ENCODE measurements at regions not wholly inside any gene's neighbourhood (a gene's known extent, or its start where the extent isn't known, plus 50 kb on each side); places are given as distances from the start of the nearest gene placed in this dataset.

- Histone ChIP-seq H3K9me3 (peaks cover 0 to 5% (median 0%) of the 10 kb centered on the region in 8 donors), H3K4me3 (no peak overlapping the region), H3K36me3 (no peaks in the 10 kb centered on the region), H3K27me3 (replicated peaks in 1 of 7) (no peaks in the 10 kb centered on the region), H3K4me1 (no peaks in the 10 kb centered on the region), H3K27ac (no peak overlapping the region)
- DNase-seq, result peak; percentile 42
- WGBS, 5 donors, result 82 to 87% (median 84%) methylated on average over 21 of the region's 21 CpGs
- intact Hi-C loops (cut with DNase I; ENCODE audit: low total_unique reads), result no loop called here
- TF ChIP-seq POLR2A (IDR thresholded peaks at IDR 0.05) (no peak), POLR2AphosphoS5 (IDR thresholded peaks at IDR 0.05) (no peak), CTCF (IDR thresholded peaks at IDR 0.05 in 8 of 11, conservative IDR thresholded peaks at IDR 0.05 in 3 of 11) (no peak)
These were observed 361.1 kb downstream of the GLRX3 start for GRCh38 chr10:130497056-130498010.

- DNase-seq, result no peak
- intact Hi-C loops (cut with DNase I; ENCODE audit: low total_unique reads), result no loop called here
- H3K27ac ChIP-seq, result no peak overlapping the region
- WGBS, 5 donors, result 73 to 91% (median 75%) methylated on average over 7 of the region's 7 CpGs
- H3K36me3 ChIP-seq, result no peaks in the 10 kb centered on the region
- H3K4me3 ChIP-seq, result no peak overlapping the region
- peaks cover 0 to 8% (median 0%) of the 10 kb centered on the region in 8 donors for H3K9me3 ChIP-seq
- no peak for TF ChIP-seq CTCF (IDR thresholded peaks at IDR 0.05 in 8 of 11, conservative IDR thresholded peaks at IDR 0.05 in 3 of 11)
- no peak for TF ChIP-seq POLR2A (IDR thresholded peaks at IDR 0.05)
- TF ChIP-seq POLR2AphosphoS5 (IDR thresholded peaks at IDR 0.05), result no peak
- no peaks in the 10 kb centered on the region for H3K27me3 ChIP-seq (replicated peaks in 1 of 7)
- no peaks in the 10 kb centered on the region for H3K4me1 ChIP-seq
These were observed 361.9 kb downstream of the GLRX3 start for GRCh38 chr10:130498042-130498441.

GRCh38 chr10:130498934-130499333 lies 362.7 kb downstream of the GLRX3 start:
- no peak for TF ChIP-seq POLR2AphosphoS5 (IDR thresholded peaks at IDR 0.05)
- TF ChIP-seq POLR2A (IDR thresholded peaks at IDR 0.05), result no peak
- TF ChIP-seq CTCF (IDR thresholded peaks at IDR 0.05 in 8 of 11, conservative IDR thresholded peaks at IDR 0.05 in 3 of 11), result no peak
- H3K27ac ChIP-seq, result no peak overlapping the region
- H3K27me3 ChIP-seq (replicated peaks in 1 of 7), result no peaks in the 10 kb centered on the region
- no peaks in the 10 kb centered on the region for H3K4me1 ChIP-seq
- intact Hi-C loops (cut with DNase I; ENCODE audit: low total_unique reads), result no loop called here
- no peak for DNase-seq
- peaks cover 0 to 13% (median 5%) of the 10 kb centered on the region in 8 donors for H3K9me3 ChIP-seq
- no peak overlapping the region for H3K4me3 ChIP-seq
- H3K36me3 ChIP-seq, result no peaks in the 10 kb centered on the region
- 68 to 82% (median 77%) methylated on average over 8 of the region's 8 CpGs for WGBS, 5 donors

- no peaks in the 10 kb centered on the region for H3K4me1 ChIP-seq
- peaks cover 0 to 13% (median 5%) of the 10 kb centered on the region in 8 donors for H3K9me3 ChIP-seq
- H3K36me3 ChIP-seq, result no peaks in the 10 kb centered on the region
- H3K27me3 ChIP-seq (replicated peaks in 1 of 7), result no peaks in the 10 kb centered on the region
- no peak for TF ChIP-seq POLR2A (IDR thresholded peaks at IDR 0.05)
- no peak for DNase-seq
- H3K27ac ChIP-seq, result no peak overlapping the region
- H3K4me3 ChIP-seq, result no peak overlapping the region
- intact Hi-C loops (cut with DNase I; ENCODE audit: low total_unique reads), result no loop called here
These were observed 363.4 kb downstream of the GLRX3 start for GRCh38 chr10:130499541-130499940.
